ENCODE measurements at regions not wholly inside any gene's neighbourhood (a gene's known extent, or its start where the extent isn't known, plus 50 kb on each side); places are given as distances from the start of the nearest gene placed in this dataset.

- no peak for DNase-seq
- Mint-ChIP-seq H3K36me3 (ENCODE audit: low read depth) (no peaks in the 10 kb centered on the region), H3K27ac (no peak overlapping the region), H3K9me3 (peaks cover 7% of the 10 kb centered on the region), H3K4me3 (no peak overlapping the region), H3K27me3 (ENCODE audit: insufficient read depth) (no peaks in the 10 kb centered on the region), H3K4me1 (ENCODE audit: low read depth) (no peaks in the 10 kb centered on the region)
- TF ChIP-seq CTCF (IDR thresholded peaks at IDR 0.05) = no peak
Observed at GRCh38 chrX:138034136-138034535, 468.2 kb downstream of the ZIC3 start.

- Mint-ChIP-seq H3K27me3 (ENCODE audit: insufficient read depth) (no peaks in the 10 kb centered on the region), H3K4me1 (ENCODE audit: low read depth) (no peaks in the 10 kb centered on the region), H3K36me3 (ENCODE audit: low read depth) (no peaks in the 10 kb centered on the region), H3K4me3 (no peak overlapping the region), H3K9me3 (peaks cover 21% of the 10 kb centered on the region), H3K27ac (no peak overlapping the region)
- DNase-seq = no peak
- no peak for TF ChIP-seq CTCF (IDR thresholded peaks at IDR 0.05)
Observed at GRCh38 chrX:138037548-138037947, 471.6 kb downstream of the ZIC3 start.

GRCh38 chrX:138057883-138058282 is 492.0 kb downstream of the ZIC3 start:
- DNase-seq = no peak
- H3K27me3 Mint-ChIP-seq (ENCODE audit: insufficient read depth) = no peaks in the 10 kb centered on the region
- peaks cover 10% of the 10 kb centered on the region; the same call in 1 of the 2 replicates for H3K9me3 Mint-ChIP-seq
- H3K4me3 Mint-ChIP-seq = no peak overlapping the region
- no peaks in the 10 kb centered on the region for H3K36me3 Mint-ChIP-seq (ENCODE audit: low read depth)
- H3K4me1 Mint-ChIP-seq (ENCODE audit: low read depth) = no peaks in the 10 kb centered on the region
- H3K27ac Mint-ChIP-seq = no peak overlapping the region
- TF ChIP-seq CTCF (IDR thresholded peaks at IDR 0.05) = no peak

GRCh38 chrX:138058931-138059330 is 493.0 kb downstream of the ZIC3 start:
- TF ChIP-seq CTCF (IDR thresholded peaks at IDR 0.05) = no peak
- Mint-ChIP-seq H3K36me3 (ENCODE audit: low read depth) (no peaks in the 10 kb centered on the region), H3K27me3 (ENCODE audit: insufficient read depth) (no peaks in the 10 kb centered on the region), H3K9me3 (peaks cover 10% of the 10 kb centered on the region; the same call in 1 of the 2 replicates), H3K27ac (no peak overlapping the region), H3K4me1 (ENCODE audit: low read depth) (no peaks in the 10 kb centered on the region), H3K4me3 (no peak overlapping the region)
- DNase-seq = no peak

GRCh38 chrX:138067415-138067814 is 501.5 kb downstream of the ZIC3 start:
- Mint-ChIP-seq H3K27ac (no peak overlapping the region), H3K4me1 (ENCODE audit: low read depth) (no peaks in the 10 kb centered on the region), H3K9me3 (peaks cover 6% of the 10 kb centered on the region), H3K4me3 (no peak overlapping the region), H3K36me3 (ENCODE audit: low read depth) (no peaks in the 10 kb centered on the region), H3K27me3 (ENCODE audit: insufficient read depth) (no peaks in the 10 kb centered on the region)
- DNase-seq = no peak
- no peak for TF ChIP-seq CTCF (IDR thresholded peaks at IDR 0.05)

- no peak for TF ChIP-seq CTCF (IDR thresholded peaks at IDR 0.05)
- Mint-ChIP-seq H3K27ac (no peak overlapping the region), H3K9me3 (peaks cover 12% of the 10 kb centered on the region), H3K4me1 (ENCODE audit: low read depth) (no peaks in the 10 kb centered on the region), H3K4me3 (no peak overlapping the region), H3K36me3 (ENCODE audit: low read depth) (no peaks in the 10 kb centered on the region), H3K27me3 (ENCODE audit: insufficient read depth) (no peaks in the 10 kb centered on the region; the same call in 1 of the 2 replicates)
- DNase-seq = no peak
Observed at GRCh38 chrX:138073626-138074025, 507.7 kb downstream of the ZIC3 start.

Measured in HFFc6 (cell line).